GM21515 (cell line): ENCODE measurements at regions not wholly inside any gene's neighbourhood (a gene's known extent, or its start where the extent isn't known, plus 50 kb on each side); places are given as distances from the start of the nearest gene placed in this dataset.
"Not testable (repeated sequence)": the region's sequence is repeated elsewhere in the genome, so short reads cannot be mapped to it uniquely, and the experiment has no call there.

ENCODE experiments used
- ATAC-seq: cut with Tn5 transposase; IDR thresholded peaks from one replicate; pipeline ENCODE4 v1.9.1; 2021; ENCODE audit not compliant: unreplicated experiment

DNA sequence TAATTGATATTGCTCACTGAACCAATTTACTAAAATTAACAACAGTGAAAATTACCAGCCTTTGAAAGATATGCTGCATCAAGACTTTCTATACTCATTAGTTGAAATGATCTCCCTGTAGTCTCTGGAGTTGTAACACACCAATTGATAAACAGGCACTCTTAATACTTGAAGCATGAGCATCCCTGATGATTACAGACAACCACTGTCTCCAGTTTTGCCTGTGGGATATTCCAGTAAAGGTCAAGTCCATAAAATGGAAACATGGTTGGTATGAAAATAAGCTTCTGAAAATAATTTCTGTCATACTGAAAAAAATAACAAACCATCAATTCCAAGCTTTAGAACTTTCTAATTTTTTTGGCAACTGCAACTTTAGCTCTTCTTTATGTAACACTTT is 405.8 kb downstream of the SPRY2 start:
- ATAC-seq, result no peak

GRCh38 chr13:79933389-79933788 is 407.5 kb downstream of the SPRY2 start:
- no peak for ATAC-seq

DNA sequence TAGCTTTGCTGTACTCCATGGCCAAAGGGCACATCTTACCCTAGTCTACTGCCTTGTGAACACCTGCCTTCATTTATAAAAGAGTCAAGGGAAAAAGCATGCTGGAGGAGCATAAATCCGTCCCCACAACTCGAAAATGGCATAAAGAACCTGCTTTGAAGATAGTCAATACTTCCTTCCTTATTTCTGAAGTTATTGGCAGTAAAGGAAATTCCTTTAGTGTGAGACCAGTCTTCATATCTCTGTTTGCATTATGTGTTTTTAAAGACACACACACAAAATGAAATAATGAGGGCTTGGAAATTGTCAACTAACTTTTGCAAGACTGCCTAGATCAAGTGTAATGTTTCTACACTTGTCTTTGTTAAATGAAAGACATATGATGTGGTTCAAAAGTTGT is 408.4 kb downstream of the SPRY2 start:
- no peak for ATAC-seq

- ATAC-seq, result not testable (repeated sequence)
These were observed 416.9 kb downstream of the SPRY2 start for GRCh38 chr13:79923973-79924556.

- ATAC-seq, result no peak
These were observed 421.8 kb downstream of the SPRY2 start for GRCh38 chr13:79919091-79919490.

DNA sequence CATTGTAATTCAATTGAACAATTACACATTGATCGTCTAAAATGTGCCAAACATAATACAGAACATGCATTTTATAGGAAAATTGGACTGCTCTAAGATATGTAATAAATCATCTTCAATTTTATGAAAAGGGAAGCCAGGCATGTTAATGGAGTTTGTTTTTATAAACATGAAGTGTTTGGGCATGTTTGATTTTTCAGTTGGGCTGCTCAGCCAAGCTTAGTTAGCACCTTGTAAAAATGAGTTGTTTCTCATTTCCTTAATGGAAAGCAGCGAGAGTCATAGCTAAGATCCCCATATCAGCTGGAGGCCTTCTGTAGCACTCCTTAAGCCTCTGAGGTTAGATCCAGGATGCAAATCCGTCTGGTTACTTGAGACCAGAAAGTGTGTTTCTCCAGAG is 422.3 kb downstream of the SPRY2 start:
- ATAC-seq, result no peak

DNA sequence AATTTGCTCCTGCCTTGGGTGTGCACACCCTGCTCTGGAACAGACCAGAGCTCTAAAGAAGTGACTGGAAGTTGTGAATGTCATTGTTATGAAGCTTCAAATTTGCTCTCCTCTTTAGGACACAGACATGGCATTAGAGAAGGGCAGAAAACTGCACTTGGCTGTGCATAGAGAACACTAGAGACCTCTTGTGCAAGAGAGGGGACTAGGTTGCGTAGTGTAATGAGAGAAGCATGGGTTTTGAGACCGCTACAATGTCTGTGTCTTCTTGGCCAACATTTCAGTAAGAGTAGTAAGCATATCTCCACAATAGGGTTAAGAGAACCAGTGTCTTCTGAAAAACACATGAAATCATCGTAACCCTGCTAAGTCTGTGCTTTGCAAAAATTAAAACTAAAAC is 423.3 kb downstream of the SPRY2 start:
- no peak for ATAC-seq

- ATAC-seq, result no peak
These were observed 425.7 kb downstream of the SPRY2 start for GRCh38 chr13:79915114-79915811.

GRCh38 chr13:79913141-79913827 is 427.6 kb downstream of the SPRY2 start:
- no peak for ATAC-seq

DNA sequence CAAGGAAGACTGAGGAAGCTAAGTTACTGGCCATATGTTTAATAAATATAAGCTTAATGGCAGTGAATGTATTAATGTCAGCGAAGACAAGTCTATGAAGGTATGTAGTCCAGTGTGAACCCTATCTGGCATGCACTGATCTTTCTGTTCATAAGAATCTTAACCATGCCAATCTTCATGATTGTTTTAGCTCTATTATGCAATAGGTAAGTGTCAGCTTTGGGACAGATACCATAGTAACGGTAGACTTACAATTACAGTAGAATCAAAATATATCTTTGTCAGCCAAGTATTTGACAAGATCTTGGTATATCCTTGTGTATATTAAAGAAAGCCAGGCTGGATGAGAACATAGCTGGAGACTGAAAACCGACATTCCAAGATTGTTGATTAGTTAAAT is 428.5 kb downstream of the SPRY2 start:
- ATAC-seq, result no peak

DNA sequence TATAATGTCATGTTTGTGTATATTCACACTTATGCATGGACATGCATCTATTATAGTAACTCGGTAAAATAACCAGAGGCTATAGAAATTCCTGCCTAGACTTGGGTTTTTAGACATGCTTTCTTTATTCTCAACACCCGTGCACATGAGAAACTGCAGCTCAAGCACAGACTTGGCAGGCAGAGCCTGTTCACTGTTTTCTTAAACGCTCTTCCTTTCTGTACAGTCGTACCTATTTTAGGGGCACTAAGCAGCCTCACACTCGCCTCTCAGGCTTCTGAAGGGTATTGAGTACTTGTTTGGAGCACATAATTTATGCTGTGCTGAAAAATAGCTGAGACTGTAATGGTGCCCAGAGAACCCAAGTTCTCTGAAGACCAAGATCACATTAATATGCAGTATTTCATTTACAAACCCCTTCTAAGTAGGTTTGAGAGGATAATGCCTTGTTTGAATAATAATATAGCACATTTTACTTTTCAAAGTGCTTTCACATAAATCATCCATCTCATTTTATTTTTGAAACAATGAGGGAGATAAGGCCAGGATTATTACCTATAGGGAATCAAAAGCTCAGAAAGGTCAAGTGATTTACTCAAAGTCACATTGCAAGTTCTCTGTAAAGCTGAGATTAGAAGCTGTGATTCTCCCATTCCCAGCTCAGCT is 429.9 kb downstream of the SPRY2 start:
- no peak for ATAC-seq

- ATAC-seq, result no peak
These were observed 428.7 kb downstream of the NDFIP2 start for GRCh38 chr13:79909644-79910043.

- ATAC-seq, result no peak
These were observed 427.4 kb downstream of the NDFIP2 start for GRCh38 chr13:79908381-79908780.

DNA sequence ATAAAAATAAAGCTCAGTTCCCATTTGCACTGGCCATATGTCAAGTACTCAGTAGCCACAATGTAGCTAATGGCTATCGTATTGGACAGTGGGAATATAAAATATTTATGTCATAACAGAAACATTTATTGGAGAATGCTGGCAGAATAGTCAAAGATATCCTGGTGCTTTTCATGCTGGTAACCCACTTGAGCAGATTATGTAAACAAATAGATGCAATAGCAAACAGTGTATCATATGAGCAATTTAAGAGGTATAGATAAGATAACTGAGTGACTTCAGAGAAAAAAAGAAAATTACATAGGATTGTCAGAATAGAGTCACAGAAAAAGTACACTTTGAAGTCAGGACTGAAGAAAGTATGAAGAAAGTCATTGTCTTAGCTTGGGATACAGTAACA is 426.6 kb downstream of the NDFIP2 start:
- no peak for ATAC-seq

DNA sequence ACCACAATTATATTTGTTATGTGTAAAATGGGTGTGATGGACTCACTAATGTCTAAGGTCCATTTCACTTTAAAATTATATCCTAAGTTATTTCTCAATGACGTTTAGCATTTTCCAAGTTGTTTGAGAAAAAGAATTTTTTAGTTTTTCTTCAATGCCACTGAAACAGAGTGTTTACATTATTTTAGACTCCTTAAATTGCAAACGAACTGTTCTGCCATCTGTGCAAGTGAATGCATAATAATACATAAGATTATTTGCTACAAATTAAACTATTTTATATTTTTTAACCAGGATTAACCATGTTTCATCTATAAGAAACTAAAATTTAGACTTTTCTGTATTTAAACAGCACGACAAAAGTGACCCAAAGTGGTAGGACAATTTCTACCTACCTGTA is 425.4 kb downstream of the NDFIP2 start:
- no peak for ATAC-seq

DNA sequence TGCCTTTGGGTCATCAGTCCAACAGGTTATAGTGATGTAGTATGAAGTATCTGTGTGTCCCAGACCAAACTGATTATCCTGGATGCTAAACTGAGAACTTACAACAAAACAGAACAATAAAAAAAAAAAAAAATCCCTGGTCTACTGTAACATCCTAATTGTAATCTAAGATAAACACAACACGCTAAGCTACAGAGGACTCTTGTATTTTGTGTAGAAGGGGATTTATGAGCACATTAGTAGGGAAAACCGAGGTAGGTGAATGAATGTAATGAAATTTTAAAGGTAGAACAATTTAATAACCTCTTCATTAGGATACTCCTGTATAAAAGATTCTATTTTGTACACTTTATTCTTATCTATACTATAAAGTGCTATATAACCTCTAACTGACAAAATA is 424.1 kb downstream of the NDFIP2 start:
- no peak for ATAC-seq

DNA sequence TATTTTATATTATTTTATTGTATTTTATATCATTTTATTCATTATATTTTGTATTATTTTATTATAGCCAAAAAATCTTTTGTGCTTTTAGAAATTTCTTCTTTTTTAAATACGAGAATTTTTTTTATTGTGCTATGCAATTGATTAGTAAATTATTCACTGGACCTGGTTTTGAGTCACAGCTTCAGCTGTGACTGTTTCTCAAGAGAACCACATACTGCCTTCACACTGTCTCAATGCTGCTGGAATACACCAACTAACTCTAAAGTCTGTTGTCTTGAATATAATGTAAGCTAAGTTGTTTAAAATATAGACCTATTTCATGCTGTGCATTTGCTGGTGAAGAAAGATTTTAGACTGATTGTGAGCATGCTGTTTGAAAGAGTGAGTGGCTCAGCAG is 423.6 kb downstream of the NDFIP2 start:
- no peak for ATAC-seq

GRCh38 chr13:79901336-79901735 is 420.4 kb downstream of the NDFIP2 start:
- no peak for ATAC-seq

- ATAC-seq, result no peak
These were observed 419.4 kb downstream of the NDFIP2 start for GRCh38 chr13:79900356-79900755.

GRCh38 chr13:79898996-79899395 is 418.0 kb downstream of the NDFIP2 start:
- ATAC-seq, result no peak

DNA sequence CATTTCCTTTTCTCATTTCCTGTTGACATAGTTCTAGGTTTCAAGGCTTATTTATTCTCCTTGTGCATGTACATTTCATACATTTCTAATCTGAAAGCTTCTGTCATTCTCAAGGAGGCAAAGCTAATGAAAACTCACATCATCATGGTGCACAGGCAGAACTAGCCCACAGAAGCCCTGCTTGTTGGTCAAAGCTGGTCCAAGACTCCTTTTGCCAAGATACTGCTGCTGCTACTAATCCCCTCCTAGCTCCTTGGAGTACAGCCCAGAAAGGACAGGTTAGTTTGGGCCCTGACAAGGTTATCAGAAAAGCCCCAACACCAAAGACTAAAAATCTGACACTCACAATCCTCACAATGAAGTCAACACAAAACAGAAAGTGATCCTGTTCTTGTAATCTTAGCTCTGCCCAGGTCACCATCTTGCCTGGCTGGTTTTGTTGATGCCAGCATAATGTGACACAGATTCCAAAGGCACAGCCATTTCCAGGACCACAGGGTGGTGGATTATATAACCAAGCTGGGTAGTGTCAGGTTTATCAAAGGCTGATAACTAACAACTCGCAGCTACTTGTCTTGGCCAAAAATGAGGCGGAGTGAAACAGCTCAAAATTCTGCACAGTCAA is 417.4 kb downstream of the NDFIP2 start:
- no peak for ATAC-seq
